Mucosa of stomach (tissue), 1 donor: ENCODE measurements at regions not wholly inside any gene's neighbourhood (a gene's known extent, or its start where the extent isn't known, plus 50 kb on each side); places are given as distances from the start of the nearest gene placed in this dataset.

ENCODE experiments used
- H3K27me3 ChIP-seq: one replicate; pipeline ENCODE4 v1.7.0; 2013; ENCODE audit warnings: mild to moderate bottlenecking, low read length; ENCODE audit not compliant: control insufficient read depth, insufficient read depth
- H3K36me3 ChIP-seq: one replicate; pipeline ENCODE4 v1.7.0; 2013; ENCODE audit warnings: low read length; ENCODE audit not compliant: control insufficient read depth, insufficient read depth
- H3K4me1 ChIP-seq: one replicate; pipeline ENCODE4 v1.7.0; 2013; ENCODE audit warnings: mild to moderate bottlenecking, low read length; ENCODE audit not compliant: control insufficient read depth, insufficient read depth
- H3K4me3 ChIP-seq: one replicate; pipeline ENCODE4 v1.7.0; 2013; ENCODE audit warnings: low read length
- H3K9ac ChIP-seq: one replicate; pipeline ENCODE4 v1.7.0; 2013; ENCODE audit warnings: mild to moderate bottlenecking, low read length, moderate library complexity
- H3K9me3 ChIP-seq: one replicate; pipeline ENCODE4 v1.7.0; 2013; ENCODE audit warnings: mild to moderate bottlenecking, low read length, moderate library complexity; ENCODE audit not compliant: control insufficient read depth
- donor health status: Pancreatic carcinoma.

DNA sequence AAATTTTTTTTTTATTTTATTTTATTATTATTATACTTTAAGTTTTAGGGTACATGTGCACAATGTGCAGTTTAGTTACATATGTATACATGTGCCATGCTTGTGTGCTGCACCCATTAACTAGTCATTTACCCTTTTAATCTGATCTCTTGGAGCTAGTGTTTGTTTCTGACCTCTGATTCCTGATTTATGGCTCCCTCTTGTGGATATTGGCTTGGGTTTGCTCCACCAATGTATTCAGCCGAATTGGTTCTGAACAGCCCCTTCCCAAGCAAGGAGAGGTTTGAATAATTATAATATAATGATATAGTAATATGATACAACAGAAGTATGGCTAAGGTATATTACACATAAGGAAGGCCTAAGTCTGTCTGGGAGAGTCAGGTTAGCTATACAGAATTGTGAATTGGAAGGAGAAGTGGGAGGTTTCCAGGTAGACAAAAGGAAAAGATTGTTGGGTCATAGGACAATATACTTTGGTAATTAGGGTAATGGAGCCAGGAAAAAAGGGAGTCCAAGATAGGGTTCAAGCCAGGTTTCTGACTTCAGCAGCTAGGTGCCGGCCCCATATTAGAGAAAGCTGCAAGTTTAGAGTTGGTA is 53.1 kb upstream of the HMCN1 start:
- no peak overlapping the region for H3K9ac ChIP-seq
- no peaks in the 10 kb centered on the region for H3K4me1 ChIP-seq
- no peaks in the 10 kb centered on the region for H3K27me3 ChIP-seq
- no peaks in the 10 kb centered on the region for H3K9me3 ChIP-seq
- H3K36me3 ChIP-seq: no peaks in the 10 kb centered on the region
- no peak overlapping the region for H3K4me3 ChIP-seq

DNA sequence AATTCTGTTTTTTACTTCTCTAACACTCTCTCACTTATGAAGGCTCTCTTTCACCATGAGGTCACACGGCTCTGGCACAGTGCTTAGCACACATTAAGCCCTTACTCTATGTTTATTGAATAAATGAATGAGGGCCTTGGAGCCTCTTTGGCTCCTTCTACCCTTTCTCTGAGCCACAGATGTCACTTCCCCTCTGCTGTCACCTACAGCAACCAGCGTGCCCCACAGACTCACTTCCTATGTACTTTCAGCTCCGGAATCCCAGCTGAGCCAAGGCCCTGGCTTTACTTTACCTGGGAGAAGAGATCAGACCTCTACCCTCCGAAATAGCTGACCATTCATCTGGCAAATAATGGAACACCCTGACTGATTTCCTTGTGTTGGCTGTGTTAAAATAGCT is 53.7 kb upstream of the HMCN1 start:
- H3K9ac ChIP-seq: no peak overlapping the region
- no peaks in the 10 kb centered on the region for H3K36me3 ChIP-seq
- H3K4me1 ChIP-seq: no peaks in the 10 kb centered on the region

DNA sequence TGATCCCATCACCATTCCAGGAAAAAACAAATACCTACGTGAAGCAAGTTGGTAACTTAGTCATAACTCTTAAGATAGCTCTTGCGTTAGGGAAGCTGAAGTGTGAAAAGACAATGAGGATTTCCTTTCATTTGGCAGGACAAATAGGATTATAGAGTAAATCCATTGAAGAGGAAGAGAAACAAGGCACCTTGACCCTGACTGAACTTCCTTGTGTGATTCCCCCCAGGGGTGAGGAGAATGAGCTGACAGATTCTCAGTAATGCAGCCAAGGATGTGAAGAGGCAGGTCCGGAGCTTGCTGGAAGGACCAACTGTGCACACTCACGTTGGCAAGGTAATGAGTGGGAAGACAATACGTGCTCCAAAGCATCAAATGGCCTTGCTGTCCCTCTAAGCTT is 55.0 kb upstream of the HMCN1 start:
- Histone ChIP-seq H3K9me3 (no peaks in the 10 kb centered on the region), H3K4me1 (peaks cover 6% of the 10 kb centered on the region), H3K4me3 (no peak overlapping the region), H3K9ac (no peak overlapping the region), H3K27me3 (no peaks in the 10 kb centered on the region), H3K36me3 (no peaks in the 10 kb centered on the region)

More for the DNA sequence above, 53.7 kb upstream of the HMCN1 start:
- Histone ChIP-seq H3K9me3 (no peaks in the 10 kb centered on the region), H3K4me3 (no peak overlapping the region), H3K27me3 (no peaks in the 10 kb centered on the region)

DNA sequence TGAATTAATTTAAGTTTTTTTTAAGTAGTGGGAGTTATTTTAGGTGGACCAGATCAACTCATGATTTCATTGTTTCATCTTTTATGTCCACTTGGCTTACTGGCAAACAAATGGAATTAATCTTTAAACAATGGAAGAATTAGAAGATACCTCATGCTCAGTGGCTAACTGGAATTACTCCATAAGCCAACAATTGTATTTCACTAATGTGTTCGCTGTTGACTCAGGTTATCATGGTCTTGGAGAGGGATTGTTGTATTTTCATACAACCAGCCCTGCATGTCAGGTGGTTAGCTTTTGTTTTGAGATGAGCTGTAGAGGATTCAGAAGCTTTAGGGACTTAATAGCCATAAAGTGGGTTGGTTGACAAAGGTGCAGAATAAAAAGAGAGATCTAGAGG is 57.2 kb upstream of the HMCN1 start:
- no peaks in the 10 kb centered on the region for H3K36me3 ChIP-seq
- H3K9ac ChIP-seq: no peak overlapping the region
- H3K27me3 ChIP-seq: no peaks in the 10 kb centered on the region
- no peaks in the 10 kb centered on the region for H3K9me3 ChIP-seq
- H3K4me3 ChIP-seq: no peak overlapping the region
- peaks cover 16% of the 10 kb centered on the region for H3K4me1 ChIP-seq

DNA sequence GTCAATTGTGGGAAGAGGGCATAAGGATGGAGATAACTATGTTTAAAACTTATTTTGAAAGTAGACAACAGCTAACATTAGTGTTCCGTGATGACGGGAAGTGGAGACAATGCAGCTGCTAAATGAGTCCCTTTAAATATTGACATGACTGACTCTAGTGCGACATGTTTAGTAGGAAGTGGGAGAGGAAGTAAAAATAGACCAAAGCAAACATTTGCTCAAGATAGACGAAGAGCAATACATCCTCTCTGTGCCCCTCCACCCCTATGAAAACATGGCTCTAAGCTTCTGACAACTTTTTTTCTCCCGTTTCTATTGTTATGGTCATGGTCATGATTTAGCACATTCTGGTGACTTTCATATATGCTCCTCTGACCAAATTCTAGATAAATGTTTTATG is 60.0 kb upstream of the HMCN1 start:
- Histone ChIP-seq H3K4me1 (peaks cover 16% of the 10 kb centered on the region), H3K27me3 (no peaks in the 10 kb centered on the region), H3K9ac (no peak overlapping the region), H3K36me3 (no peaks in the 10 kb centered on the region), H3K4me3 (no peak overlapping the region), H3K9me3 (no peaks in the 10 kb centered on the region)

DNA sequence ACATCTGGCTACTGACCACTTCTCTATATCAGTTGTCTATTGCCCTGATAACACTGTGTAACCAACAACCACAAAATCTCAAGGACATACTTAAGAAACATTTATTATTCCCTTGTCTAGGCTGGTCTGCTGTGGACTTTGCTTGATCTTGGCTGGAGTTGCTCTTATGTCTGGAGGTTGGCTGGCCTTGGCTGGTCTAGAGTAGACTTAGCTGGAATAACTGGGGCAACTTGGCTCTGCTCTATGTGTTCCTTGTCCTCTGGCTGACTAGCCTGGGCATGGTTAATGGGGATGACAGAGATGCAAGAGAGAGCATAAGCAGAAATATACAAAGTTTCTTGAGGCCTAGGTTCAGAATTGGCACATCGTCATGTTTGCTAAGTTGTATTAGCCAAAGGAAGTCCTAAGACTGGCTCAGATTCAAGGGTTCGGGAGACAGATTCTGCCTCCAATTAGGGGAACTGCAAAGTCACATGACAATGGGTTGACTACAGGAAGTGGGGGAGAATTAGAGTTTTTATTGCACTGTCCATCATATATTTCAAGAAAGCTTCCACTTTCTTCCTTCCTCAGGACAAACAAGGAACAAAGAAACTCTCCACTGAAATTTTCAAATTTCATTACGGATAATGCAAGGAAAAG is 61.4 kb upstream of the HMCN1 start:
- no peaks in the 10 kb centered on the region for H3K36me3 ChIP-seq
- no peak overlapping the region for H3K4me3 ChIP-seq

DNA sequence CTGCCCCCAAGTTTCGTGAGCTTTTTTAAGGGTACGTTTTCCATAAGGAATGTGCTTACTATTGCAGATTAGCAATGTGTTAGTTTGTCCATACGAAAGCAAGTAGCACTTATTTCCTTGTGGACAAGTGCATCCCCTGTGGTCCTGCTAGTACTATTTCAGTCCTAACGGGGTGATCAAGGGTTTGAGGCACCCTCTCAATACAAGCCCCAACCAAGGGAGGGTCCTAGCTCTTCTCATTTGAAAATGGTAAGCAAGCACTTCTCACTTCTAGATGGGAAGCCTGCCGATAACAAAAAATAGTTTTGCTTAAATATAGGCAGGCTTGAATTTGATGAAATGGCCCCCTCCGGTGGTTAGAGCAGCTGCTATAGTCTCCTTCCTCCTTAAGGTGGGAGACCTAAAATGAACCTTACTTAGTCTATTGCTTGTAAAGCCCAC is 64.0 kb upstream of the HMCN1 start:
- no peaks in the 10 kb centered on the region for H3K27me3 ChIP-seq
- H3K9me3 ChIP-seq: no peaks in the 10 kb centered on the region
- no peaks in the 10 kb centered on the region for H3K36me3 ChIP-seq
- H3K4me3 ChIP-seq: no peak overlapping the region
- H3K9ac ChIP-seq: no peak overlapping the region
- peaks cover 16% of the 10 kb centered on the region for H3K4me1 ChIP-seq

More for the DNA sequence above, 61.4 kb upstream of the HMCN1 start:
- no peaks in the 10 kb centered on the region for H3K27me3 ChIP-seq
- H3K9ac ChIP-seq: no peak overlapping the region
- peaks cover 16% of the 10 kb centered on the region for H3K4me1 ChIP-seq
- no peaks in the 10 kb centered on the region for H3K9me3 ChIP-seq

DNA sequence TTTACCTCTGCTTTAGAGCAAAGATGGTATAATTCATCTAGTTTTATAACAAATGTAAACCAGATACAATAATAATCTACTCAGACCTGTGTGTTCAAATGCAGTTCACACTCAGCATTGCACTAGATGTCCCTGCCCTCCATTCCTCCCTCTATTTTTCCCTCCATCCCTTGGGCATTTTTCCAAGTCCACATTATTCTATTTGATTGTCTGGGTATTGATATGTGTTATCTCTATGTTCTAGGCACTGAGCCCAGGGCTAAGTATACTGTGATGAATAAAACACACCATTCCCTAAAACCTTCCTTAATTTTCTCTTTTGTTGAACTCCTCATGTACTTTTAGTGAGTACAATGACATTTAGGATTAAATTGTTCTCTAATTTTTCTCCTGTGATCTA is 66.2 kb upstream of the HMCN1 start:
- Histone ChIP-seq H3K36me3 (no peaks in the 10 kb centered on the region), H3K4me3 (no peak overlapping the region)

DNA sequence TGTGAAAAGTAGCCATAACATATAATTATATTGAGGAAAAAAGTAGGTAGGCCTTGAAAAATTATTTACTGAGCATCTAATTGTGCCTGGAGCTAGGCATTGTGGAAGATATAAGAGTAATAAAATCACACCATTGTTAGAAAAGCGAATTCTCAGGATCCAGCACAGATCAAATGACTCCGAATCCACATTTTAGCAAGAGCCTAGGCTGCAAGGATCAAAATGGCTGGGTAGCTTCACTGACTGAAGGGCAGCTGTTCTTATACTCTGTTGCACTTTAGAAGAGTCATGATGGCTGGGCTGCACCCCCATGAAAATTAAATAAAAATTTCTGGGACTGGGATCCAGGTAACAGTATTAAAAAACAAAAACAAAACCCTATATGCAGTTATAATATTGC is 67.6 kb upstream of the HMCN1 start:
- no peak overlapping the region for H3K9ac ChIP-seq
- H3K4me1 ChIP-seq: no peaks in the 10 kb centered on the region
- H3K27me3 ChIP-seq: no peaks in the 10 kb centered on the region
- H3K9me3 ChIP-seq: no peaks in the 10 kb centered on the region
- no peaks in the 10 kb centered on the region for H3K36me3 ChIP-seq
- H3K4me3 ChIP-seq: no peak overlapping the region

More for the DNA sequence above, 66.2 kb upstream of the HMCN1 start:
- Histone ChIP-seq H3K9ac (no peak overlapping the region), H3K9me3 (no peaks in the 10 kb centered on the region), H3K27me3 (no peaks in the 10 kb centered on the region), H3K4me1 (peaks cover 5% of the 10 kb centered on the region)

DNA sequence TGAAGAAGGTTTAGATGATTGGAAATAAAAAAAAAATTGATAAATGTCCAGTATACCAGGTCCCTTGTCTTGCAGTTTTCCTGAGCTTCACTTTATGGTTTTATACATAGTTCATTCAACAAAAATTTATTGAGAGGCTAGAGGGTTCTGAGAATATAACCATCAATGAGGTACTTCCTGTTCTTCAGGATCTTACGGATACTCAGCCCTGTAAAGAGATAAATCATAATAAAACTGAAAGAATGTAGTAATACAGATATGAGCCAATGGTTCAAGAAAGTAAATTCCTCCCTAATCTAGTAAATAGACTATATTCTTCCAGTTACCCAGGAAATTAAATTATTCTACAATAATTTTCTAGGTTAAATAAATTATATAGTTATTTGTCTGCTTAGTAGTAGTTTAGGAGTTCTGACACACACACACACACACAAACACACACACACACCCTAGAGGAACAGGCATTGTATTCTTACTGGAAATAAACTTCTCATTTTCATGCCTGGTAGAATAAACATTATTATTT is 70.4 kb upstream of the HMCN1 start:
- Histone ChIP-seq H3K9me3 (no peaks in the 10 kb centered on the region), H3K36me3 (no peaks in the 10 kb centered on the region), H3K4me1 (no peaks in the 10 kb centered on the region), H3K27me3 (no peaks in the 10 kb centered on the region), H3K4me3 (no peak overlapping the region), H3K9ac (no peak overlapping the region)

DNA sequence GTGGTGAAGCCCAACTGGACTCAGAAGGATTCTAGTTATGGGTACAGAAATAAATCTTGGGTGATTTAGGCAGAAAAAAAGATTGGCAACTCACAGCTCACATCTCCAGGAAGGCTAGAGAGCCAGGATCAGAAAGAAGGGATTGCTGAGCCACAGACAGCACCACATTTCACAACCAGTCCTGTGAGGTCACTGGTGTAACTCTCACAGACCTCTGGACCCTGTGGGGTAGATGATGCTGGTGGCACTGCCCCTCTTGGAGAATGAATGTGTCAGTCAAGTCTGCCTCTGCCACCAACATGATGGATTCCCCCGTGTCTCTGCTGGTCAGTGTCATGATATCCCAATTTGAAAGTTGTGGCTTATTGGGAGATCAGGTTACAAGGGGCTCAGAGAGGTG is 70.9 kb upstream of the HMCN1 start:
- Histone ChIP-seq H3K9ac (no peak overlapping the region), H3K4me3 (no peak overlapping the region), H3K4me1 (no peaks in the 10 kb centered on the region), H3K27me3 (no peaks in the 10 kb centered on the region), H3K36me3 (no peaks in the 10 kb centered on the region), H3K9me3 (no peaks in the 10 kb centered on the region)

DNA sequence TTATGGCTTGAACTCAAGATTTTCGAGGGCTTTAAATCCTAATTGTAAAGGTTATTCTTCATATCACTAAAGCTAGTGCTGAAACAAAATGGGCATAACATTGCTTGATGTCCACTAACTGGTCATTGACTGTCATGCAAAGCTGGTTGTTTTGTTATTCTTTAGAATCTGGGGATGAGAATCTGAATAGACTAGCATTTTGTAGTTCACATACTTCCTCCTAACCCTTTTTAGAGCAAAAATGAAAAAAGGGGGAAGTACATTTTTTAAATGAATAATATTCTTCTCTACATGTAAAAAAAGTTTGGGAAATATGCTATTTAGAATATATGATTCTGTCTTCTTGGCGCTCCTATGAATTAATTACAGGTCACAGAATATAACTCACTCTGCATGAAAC is 72.2 kb upstream of the HMCN1 start:
- no peaks in the 10 kb centered on the region for H3K36me3 ChIP-seq
- no peak overlapping the region for H3K9ac ChIP-seq
- no peaks in the 10 kb centered on the region for H3K4me1 ChIP-seq
- H3K27me3 ChIP-seq: no peaks in the 10 kb centered on the region
- H3K9me3 ChIP-seq: no peaks in the 10 kb centered on the region
- no peak overlapping the region for H3K4me3 ChIP-seq
